ENCODE measurements at regions not wholly inside any gene's neighbourhood (a gene's known extent, or its start where the extent isn't known, plus 50 kb on each side); places are given as distances from the start of the nearest gene placed in this dataset.

DNA sequence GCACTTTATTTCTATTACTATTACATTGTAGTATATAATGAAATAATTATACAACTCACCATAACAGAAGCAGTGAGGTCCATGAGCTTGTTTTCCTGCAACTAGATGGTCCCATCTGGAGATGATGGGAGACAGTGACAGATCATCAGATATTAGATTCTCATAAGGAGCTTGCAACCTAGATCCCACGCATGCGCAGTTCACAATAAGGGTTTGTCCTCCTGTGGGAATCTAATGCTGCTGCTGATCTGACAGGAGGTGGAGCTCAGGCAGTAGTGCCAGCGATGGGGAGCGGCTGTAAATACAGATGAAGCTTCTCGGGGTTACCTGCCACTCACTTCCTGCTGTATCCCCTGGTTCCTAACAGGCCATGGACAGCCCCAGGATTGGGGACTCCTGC lies 139.5 kb upstream of the TCF21 start:
- TF ChIP-seq POLR2A (IDR thresholded peaks at IDR 0.05; ENCODE audit: low read depth, low read length) (no peak), POLR2AphosphoS5 (IDR thresholded peaks at IDR 0.05; ENCODE audit: low read depth, low read length) (no peak), PAX5 (IDR thresholded peaks at IDR 0.05; ENCODE audit: insufficient read depth, low read length, severe bottlenecking) (no peak)

Data from GM12891 (cell line).